Keratinocyte (primary cell): ENCODE measurements at regions not wholly inside any gene's neighbourhood (a gene's known extent, or its start where the extent isn't known, plus 50 kb on each side); places are given as distances from the start of the nearest gene placed in this dataset.

Source experiments
- DNase-seq: peaks from one replicate; pipeline ENCODE4 v3.0.0-alpha.2; 2011; ENCODE audit warnings: low read depth, missing footprints, low spot score
- FAIRE-seq: peaks from 2 replicates; lab custom pipeline; 2011; peaks lifted over from hg19 to GRCh38; lab: Jason Lieb, UNC
- H2AFZ ChIP-seq: 2 replicates; pipeline ENCODE4 v1.6.0; 2012; ENCODE audit warnings: low read length, control low read depth, inconsistent platforms; ENCODE audit not compliant: control insufficient read depth
- H3K27ac ChIP-seq: 2 replicates; pipeline ENCODE4 v1.5.1; 2011; ENCODE audit warnings: low read length; ENCODE audit not compliant: control insufficient read depth, insufficient read depth
- H3K27me3 ChIP-seq: 3 replicates; pipeline ENCODE4 v1.6.0; 2011; ENCODE audit warnings: low read length; ENCODE audit not compliant: control insufficient read depth, insufficient read depth; ENCODE audit errors: extremely low read depth
- H3K36me3 ChIP-seq, 2 experiments: 2 replicates in 1 of 2; 3 replicates in 1 of 2; pipeline ENCODE4 v1.5.1; 2011; ENCODE audit warnings: low read length in 2 of 2, mild to moderate bottlenecking in 1 of 2; ENCODE audit not compliant: control insufficient read depth in 2 of 2, insufficient read depth in 2 of 2; ENCODE audit errors: extremely low read depth in 1 of 2
- H3K4me1 ChIP-seq: 3 replicates; pipeline ENCODE4 v1.5.1; 2011; ENCODE audit warnings: low read length; ENCODE audit not compliant: control insufficient read depth, insufficient read depth; ENCODE audit errors: extremely low read depth
- H3K4me2 ChIP-seq: 3 replicates; pipeline ENCODE4 v1.6.0; 2011; ENCODE audit warnings: low read depth, low read length; ENCODE audit not compliant: control insufficient read depth, insufficient read depth; ENCODE audit errors: extremely low read depth
- H3K4me3 ChIP-seq, 3 experiments: fragments of 200-600 bp in 1 of 3; sonication (generic) in 1 of 3; 2 replicates in 2 of 3; 3 replicates in 1 of 3; pipeline ENCODE4 v1.5.1; 2011 to 2016; ENCODE audit warnings: low read length in 3 of 3, mild to moderate bottlenecking in 3 of 3, control low read depth in 2 of 3, inconsistent platforms in 1 of 3, low read depth in 1 of 3, mixed read lengths in 1 of 3, mixed run types in 1 of 3, moderate library complexity in 1 of 3; ENCODE audit not compliant: control insufficient read depth in 2 of 3, insufficient read depth in 2 of 3; ENCODE audit errors: extremely low read depth in 1 of 3
- H3K79me2 ChIP-seq: 2 replicates; pipeline ENCODE4 v1.6.0; 2012; ENCODE audit warnings: low read length; ENCODE audit not compliant: control insufficient read depth, insufficient read depth
- H3K9ac ChIP-seq: 3 replicates; pipeline ENCODE4 v1.6.0; 2011; ENCODE audit warnings: low read length; ENCODE audit not compliant: control insufficient read depth, insufficient read depth; ENCODE audit errors: extremely low read depth
- H3K9me1 ChIP-seq: 3 replicates; pipeline ENCODE4 v1.6.0; 2011; ENCODE audit warnings: low read length; ENCODE audit not compliant: control insufficient read depth, insufficient read depth; ENCODE audit errors: extremely low read depth
- H3K9me3 ChIP-seq: 2 replicates; pipeline ENCODE4 v1.5.1; 2012; ENCODE audit warnings: low read depth, low read length; ENCODE audit not compliant: control insufficient read depth
- H4K20me1 ChIP-seq: 3 replicates; pipeline ENCODE4 v1.6.0; 2011; ENCODE audit warnings: low read length; ENCODE audit not compliant: control insufficient read depth, insufficient read depth; ENCODE audit errors: extremely low read depth
- EZH2 ChIP-seq: IDR thresholded peaks from one replicate; pipeline ENCODE4 v1.6.1; 2012; ENCODE audit warnings: inconsistent platforms, mild to moderate bottlenecking, low read length, moderate library complexity
- dilution Hi-C: fragments of 300-500 bp; cut with MboI; formaldehyde crosslinking; loops from one replicate; pipeline ENCODE4 v1.7.0; 2020; ENCODE audit warnings: low sequenced_read_pairs; ENCODE audit not compliant: extremely low pct_ligation_motif_present
- TF ChIP-seq, protein P1 (sequence below), 3 experiments: IDR thresholded peaks in 1 of 3; conservative IDR thresholded peaks in 1 of 3; optimal IDR thresholded peaks in 1 of 3; 2 replicates in 2 of 3; 3 replicates in 1 of 3; pipeline versions ENCODE3 to v1.5.1; 2011; ENCODE audit warnings: low read length in 3 of 3, mild to moderate bottlenecking in 3 of 3, moderate library complexity in 2 of 3, control low read depth in 1 of 3, inconsistent platforms in 1 of 3; ENCODE audit not compliant: insufficient read depth in 2 of 3; ENCODE audit errors: extremely low read depth in 1 of 3

- TF ChIP-seq EZH2 = no peak
- TF ChIP-seq, protein P1, sequence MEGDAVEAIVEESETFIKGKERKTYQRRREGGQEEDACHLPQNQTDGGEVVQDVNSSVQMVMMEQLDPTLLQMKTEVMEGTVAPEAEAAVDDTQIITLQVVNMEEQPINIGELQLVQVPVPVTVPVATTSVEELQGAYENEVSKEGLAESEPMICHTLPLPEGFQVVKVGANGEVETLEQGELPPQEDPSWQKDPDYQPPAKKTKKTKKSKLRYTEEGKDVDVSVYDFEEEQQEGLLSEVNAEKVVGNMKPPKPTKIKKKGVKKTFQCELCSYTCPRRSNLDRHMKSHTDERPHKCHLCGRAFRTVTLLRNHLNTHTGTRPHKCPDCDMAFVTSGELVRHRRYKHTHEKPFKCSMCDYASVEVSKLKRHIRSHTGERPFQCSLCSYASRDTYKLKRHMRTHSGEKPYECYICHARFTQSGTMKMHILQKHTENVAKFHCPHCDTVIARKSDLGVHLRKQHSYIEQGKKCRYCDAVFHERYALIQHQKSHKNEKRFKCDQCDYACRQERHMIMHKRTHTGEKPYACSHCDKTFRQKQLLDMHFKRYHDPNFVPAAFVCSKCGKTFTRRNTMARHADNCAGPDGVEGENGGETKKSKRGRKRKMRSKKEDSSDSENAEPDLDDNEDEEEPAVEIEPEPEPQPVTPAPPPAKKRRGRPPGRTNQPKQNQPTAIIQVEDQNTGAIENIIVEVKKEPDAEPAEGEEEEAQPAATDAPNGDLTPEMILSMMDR (optimal IDR thresholded peaks at IDR 0.05 in 1 of 3, IDR thresholded peaks at IDR 0.05 in 1 of 3, conservative IDR thresholded peaks at IDR 0.05 in 1 of 3; ENCODE audit: extremely low read depth in 1 of 3, insufficient read depth in 2 of 3, low read length in 3 of 3) = no peak
- no peak for FAIRE-seq
- H3K27ac ChIP-seq = no peak overlapping the region
Measured at GRCh38 chr1:68953311-68953710, 456.4 kb upstream of the DEPDC1 start.

GRCh38 chr1:68954841-68955240, 458.0 kb upstream of the DEPDC1 start:
- Histone ChIP-seq H3K4me1 (no peaks in the 10 kb centered on the region), H3K9me1 (no peaks in the 10 kb centered on the region), H3K4me2 (no peak overlapping the region), H3K4me3 (no peak overlapping the region), H3K9me3 (no peaks in the 10 kb centered on the region), H3K9ac (no peak overlapping the region), H3K79me2 (no peaks in the 10 kb centered on the region), H4K20me1 (no peaks in the 10 kb centered on the region), H2AFZ (no peak overlapping the region), H3K27me3 (no peaks in the 10 kb centered on the region), H3K36me3 (no peaks in the 10 kb centered on the region), H3K27ac (no peak overlapping the region)
- FAIRE-seq (no peak), DNase-seq (no peak)
- dilution Hi-C loops = no loop called here
- TF ChIP-seq, protein P1 (optimal IDR thresholded peaks at IDR 0.05 in 1 of 3, IDR thresholded peaks at IDR 0.05 in 1 of 3, conservative IDR thresholded peaks at IDR 0.05 in 1 of 3; ENCODE audit: extremely low read depth in 1 of 3, insufficient read depth in 2 of 3, low read length in 3 of 3) = no peak
- no peak for TF ChIP-seq EZH2

More at GRCh38 chr1:68953311-68953710, 456.4 kb upstream of the DEPDC1 start:
- no peak overlapping the region for H3K4me3 ChIP-seq
- H4K20me1 ChIP-seq = no peaks in the 10 kb centered on the region
- no peaks in the 10 kb centered on the region for H3K36me3 ChIP-seq
- no peak for DNase-seq
- no peak overlapping the region for H2AFZ ChIP-seq
- dilution Hi-C loops = no loop called here
- no peaks in the 10 kb centered on the region for H3K27me3 ChIP-seq
- no peak overlapping the region for H3K9ac ChIP-seq
- no peaks in the 10 kb centered on the region for H3K9me1 ChIP-seq
- H3K4me2 ChIP-seq = no peak overlapping the region
- H3K4me1 ChIP-seq = no peaks in the 10 kb centered on the region
- H3K79me2 ChIP-seq = no peaks in the 10 kb centered on the region
- no peaks in the 10 kb centered on the region for H3K9me3 ChIP-seq
